WTC11 (cell line): ENCODE measurements at regions not wholly inside any gene's neighbourhood (a gene's known extent, or its start where the extent isn't known, plus 50 kb on each side); places are given as distances from the start of the nearest gene placed in this dataset.

Source experiments
- ATAC-seq: fragments of 200-7000 bp; cut with Tn5 transposase; 2 replicates; pipeline ENCODE4 v1.10.0; 2021; ENCODE audit warnings: mild to moderate bottlenecking, moderate library complexity
- CTCF ChIA-PET: fragments of 300-600 bp; sonication (Branson Sonifier 250); formaldehyde crosslinking; loops from one replicate; lab custom pipeline; 2021; ENCODE audit warnings: antibody characterized with exemption; lab: Charles Lee
- POLR2A ChIA-PET: fragments of 350-600 bp; sonication (Branson Sonifier 250); formaldehyde crosslinking; loops from one replicate; lab custom pipeline; 2021; ENCODE audit warnings: antibody characterized with exemption; lab: Charles Lee
- DNase-seq: peaks from one replicate; pipeline ENCODE4 v3.0.0; 2021; ENCODE audit warnings: low spot score
- H3K27ac Mint-ChIP-seq: 2 replicates; pipeline ENCODE4 v1.8.0; 2021; ENCODE audit warnings: mixed read lengths
- H3K27me3 Mint-ChIP-seq: 2 replicates; pipeline ENCODE4 v1.8.0; 2021; ENCODE audit warnings: low read depth, mild to moderate bottlenecking, moderate library complexity, mixed read lengths
- H3K36me3 Mint-ChIP-seq: 2 replicates; pipeline ENCODE4 v1.8.0; 2021; ENCODE audit warnings: mixed read lengths
- H3K4me1 Mint-ChIP-seq: 2 replicates; pipeline ENCODE4 v1.8.0; 2022; ENCODE audit warnings: mixed read lengths
- H3K4me3 Mint-ChIP-seq: 2 replicates; pipeline ENCODE4 v1.8.0; 2021; ENCODE audit warnings: mild to moderate bottlenecking, moderate library complexity, mixed read lengths
- H3K9me3 Mint-ChIP-seq: 2 replicates; pipeline ENCODE4 v1.8.0; 2021; ENCODE audit warnings: mixed read lengths
- ARID4B ChIP-seq: sonication (generic); formaldehyde crosslinking; IDR thresholded peaks from 2 replicates; pipeline ENCODE4 v1.8.0; 2023; ENCODE audit warnings: missing genetic modification reagents, mild to moderate bottlenecking, borderline replicate concordance
- CREM ChIP-seq: sonication (generic); formaldehyde crosslinking; IDR thresholded peaks from 2 replicates; pipeline ENCODE4 v1.8.1; 2022; ENCODE audit warnings: mild to moderate bottlenecking, missing genetic modification reagents, moderate library complexity
- ELF4 ChIP-seq: sonication (generic); formaldehyde crosslinking; IDR thresholded peaks from 2 replicates; pipeline ENCODE4 v1.8.1; 2022; ENCODE audit warnings: low read depth, mild to moderate bottlenecking, moderate library complexity, missing genetic modification reagents
- FOXJ3 ChIP-seq: sonication (generic); formaldehyde crosslinking; IDR thresholded peaks from 2 replicates; pipeline ENCODE4 v1.9.0; 2021; ENCODE audit warnings: missing genetic modification reagents, mild to moderate bottlenecking, borderline replicate concordance
- HMGA2 ChIP-seq: fragments of 250-450 bp; sonication (Bioruptor Pico); IDR thresholded peaks from 2 replicates; pipeline ENCODE4 v1.4.0; 2021; ENCODE audit warnings: mild to moderate bottlenecking, moderate library complexity
- JAZF1 ChIP-seq: fragments of 250-450 bp; sonication (Bioruptor Pico); IDR thresholded peaks from 2 replicates; pipeline ENCODE4 v1.9.0; 2021; ENCODE audit warnings: moderate library complexity, mild to moderate bottlenecking, inconsistent platforms
- NR3C1 ChIP-seq: sonication (generic); formaldehyde crosslinking; conservative IDR thresholded peaks from 2 replicates; pipeline ENCODE4 v1.8.1; 2023; ENCODE audit warnings: low read depth, mild to moderate bottlenecking, missing genetic modification reagents
- SP1 ChIP-seq: sonication (generic); formaldehyde crosslinking; conservative IDR thresholded peaks from 2 replicates; pipeline ENCODE4 v1.8.1; 2022; ENCODE audit warnings: missing genetic modification reagents
- ZNF121 ChIP-seq: sonication (generic); formaldehyde crosslinking; IDR thresholded peaks from 2 replicates; pipeline ENCODE4 v1.8.0; 2023; ENCODE audit warnings: missing genetic modification reagents
- ZNF317 ChIP-seq: sonication (generic); formaldehyde crosslinking; IDR thresholded peaks from 2 replicates; pipeline ENCODE4 v1.8.1; 2023; ENCODE audit warnings: low read depth, mild to moderate bottlenecking, moderate library complexity, missing genetic modification reagents, borderline replicate concordance
- ZNF396 ChIP-seq: fragments of 250-450 bp; sonication (Bioruptor Pico); IDR thresholded peaks from 2 replicates; pipeline ENCODE4 v1.8.0; 2021; ENCODE audit warnings: mild to moderate bottlenecking, moderate library complexity, borderline replicate concordance
- TF ChIP-seq, protein P1 (sequence below): fragments of 250-450 bp; sonication (Bioruptor Pico); IDR thresholded peaks from 2 replicates; pipeline ENCODE4 v1.9.0; 2021; ENCODE audit warnings: moderate library complexity, mild to moderate bottlenecking, inconsistent platforms, borderline replicate concordance
- TF ChIP-seq, protein P2 (sequence below): sonication (generic); formaldehyde crosslinking; IDR thresholded peaks from 2 replicates; pipeline ENCODE4 v1.8.0; 2022; ENCODE audit warnings: missing genetic modification reagents
- TF ChIP-seq, protein P3 (sequence below): sonication (generic); formaldehyde crosslinking; IDR thresholded peaks from 2 replicates; pipeline ENCODE4 v1.8.1; 2023; ENCODE audit warnings: mild to moderate bottlenecking, moderate library complexity, missing genetic modification reagents
- TF ChIP-seq, protein P4 (sequence below): sonication (generic); formaldehyde crosslinking; IDR thresholded peaks from 2 replicates; pipeline ENCODE4 v1.8.1; 2023; ENCODE audit warnings: mild to moderate bottlenecking, missing genetic modification reagents
- TF ChIP-seq, protein P5 (sequence below): sonication (generic); formaldehyde crosslinking; conservative IDR thresholded peaks from 2 replicates; pipeline ENCODE4 v1.8.1; 2022; ENCODE audit warnings: mild to moderate bottlenecking, missing genetic modification reagents

GRCh38 chr10:44030132-44030531, 354.8 kb downstream of the CXCL12 start (continued):
- TF ChIP-seq JAZF1 = no peak

GRCh38 chr10:44028384-44029137, 356.3 kb downstream of the CXCL12 start:
- H3K4me3 Mint-ChIP-seq = no peak overlapping the region
- CTCF ChIA-PET = no interaction called here
- H3K27ac Mint-ChIP-seq = no peak overlapping the region
- POLR2A ChIA-PET = no interaction called here
- ATAC-seq = no peak
- no peak for DNase-seq
- no peaks in the 10 kb centered on the region for H3K36me3 Mint-ChIP-seq
- peaks cover 5% of the 10 kb centered on the region; the same call in 1 of the 2 replicates for H3K9me3 Mint-ChIP-seq
- TF ChIP-seq SP1 (CRISPR knock-in tag) = no peak
- TF ChIP-seq, protein P1, sequence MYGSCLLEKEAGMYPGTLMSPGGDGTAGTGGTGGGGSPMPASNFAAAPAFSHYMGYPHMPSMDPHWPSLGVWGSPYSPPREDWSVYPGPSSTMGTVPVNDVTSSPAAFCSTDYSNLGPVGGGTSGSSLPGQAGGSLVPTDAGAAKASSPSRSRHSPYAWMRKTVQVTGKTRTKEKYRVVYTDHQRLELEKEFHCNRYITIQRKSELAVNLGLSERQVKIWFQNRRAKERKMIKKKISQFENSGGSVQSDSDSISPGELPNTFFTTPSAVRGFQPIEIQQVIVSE = no peak
- peaks cover 3% of the 10 kb centered on the region; the same call in 1 of the 2 replicates for H3K27me3 Mint-ChIP-seq
- H3K4me1 Mint-ChIP-seq = peaks cover 7% of the 10 kb centered on the region

DNA sequence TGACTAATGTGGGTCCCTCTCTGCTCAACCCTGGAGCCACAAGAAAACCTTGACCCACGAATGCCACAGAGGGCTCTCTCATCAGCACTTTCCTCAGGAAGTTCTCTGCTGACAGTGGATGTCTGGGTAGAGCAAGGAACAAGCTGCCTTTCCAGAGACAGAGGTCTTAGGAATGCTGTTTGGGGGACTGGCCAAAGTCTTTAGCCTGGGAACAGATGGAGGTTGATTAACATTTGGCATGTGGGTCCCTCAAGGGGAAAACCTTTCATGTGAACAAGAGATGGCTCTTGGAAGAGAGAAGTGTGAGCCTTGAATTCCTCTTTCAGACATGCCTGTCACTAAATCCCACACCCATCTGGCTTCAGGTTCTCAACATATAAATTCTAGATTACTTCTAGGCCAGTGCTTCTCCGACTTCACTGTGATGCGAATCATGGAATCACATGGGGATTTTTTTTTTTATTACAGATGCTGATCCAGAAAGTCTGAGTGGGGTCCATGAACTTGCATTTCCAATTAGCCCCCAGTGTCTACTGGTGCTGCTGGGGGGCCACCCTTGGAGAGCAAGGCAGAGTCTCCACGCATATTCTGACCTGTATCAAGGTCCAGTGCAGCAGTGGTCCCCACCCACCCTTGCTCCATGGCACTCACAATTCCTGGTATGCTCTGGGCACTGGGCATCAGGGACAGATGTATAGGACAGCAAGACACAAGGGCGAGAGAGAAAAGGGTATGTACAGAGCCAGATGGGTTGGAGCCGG, 360.4 kb downstream of the CXCL12 start:
- H3K9me3 Mint-ChIP-seq = peaks cover 13% of the 10 kb centered on the region
- H3K27me3 Mint-ChIP-seq = peaks cover 3% of the 10 kb centered on the region; the same call in 1 of the 2 replicates
- H3K27ac Mint-ChIP-seq = no peak overlapping the region
- ChIA-PET POLR2A (no interaction called here), CTCF (no interaction called here)
- ATAC-seq = no peak
- no peak for DNase-seq
- H3K4me3 Mint-ChIP-seq = no peak overlapping the region
- TF ChIP-seq NR3C1 (CRISPR knock-in tag) (no peak), ZNF121 (CRISPR knock-in tag) (no peak), CREM (no peak), ELF4 (CRISPR knock-in tag) (no peak), ARID4B (CRISPR knock-in tag) (no peak), FOXJ3 (CRISPR knock-in tag) (no peak), ZNF396 (CRISPR knock-in tag) (no peak), HMGA2 (CRISPR knock-in tag) (no peak), ZNF317 (no peak)
- TF ChIP-seq, protein P2, sequence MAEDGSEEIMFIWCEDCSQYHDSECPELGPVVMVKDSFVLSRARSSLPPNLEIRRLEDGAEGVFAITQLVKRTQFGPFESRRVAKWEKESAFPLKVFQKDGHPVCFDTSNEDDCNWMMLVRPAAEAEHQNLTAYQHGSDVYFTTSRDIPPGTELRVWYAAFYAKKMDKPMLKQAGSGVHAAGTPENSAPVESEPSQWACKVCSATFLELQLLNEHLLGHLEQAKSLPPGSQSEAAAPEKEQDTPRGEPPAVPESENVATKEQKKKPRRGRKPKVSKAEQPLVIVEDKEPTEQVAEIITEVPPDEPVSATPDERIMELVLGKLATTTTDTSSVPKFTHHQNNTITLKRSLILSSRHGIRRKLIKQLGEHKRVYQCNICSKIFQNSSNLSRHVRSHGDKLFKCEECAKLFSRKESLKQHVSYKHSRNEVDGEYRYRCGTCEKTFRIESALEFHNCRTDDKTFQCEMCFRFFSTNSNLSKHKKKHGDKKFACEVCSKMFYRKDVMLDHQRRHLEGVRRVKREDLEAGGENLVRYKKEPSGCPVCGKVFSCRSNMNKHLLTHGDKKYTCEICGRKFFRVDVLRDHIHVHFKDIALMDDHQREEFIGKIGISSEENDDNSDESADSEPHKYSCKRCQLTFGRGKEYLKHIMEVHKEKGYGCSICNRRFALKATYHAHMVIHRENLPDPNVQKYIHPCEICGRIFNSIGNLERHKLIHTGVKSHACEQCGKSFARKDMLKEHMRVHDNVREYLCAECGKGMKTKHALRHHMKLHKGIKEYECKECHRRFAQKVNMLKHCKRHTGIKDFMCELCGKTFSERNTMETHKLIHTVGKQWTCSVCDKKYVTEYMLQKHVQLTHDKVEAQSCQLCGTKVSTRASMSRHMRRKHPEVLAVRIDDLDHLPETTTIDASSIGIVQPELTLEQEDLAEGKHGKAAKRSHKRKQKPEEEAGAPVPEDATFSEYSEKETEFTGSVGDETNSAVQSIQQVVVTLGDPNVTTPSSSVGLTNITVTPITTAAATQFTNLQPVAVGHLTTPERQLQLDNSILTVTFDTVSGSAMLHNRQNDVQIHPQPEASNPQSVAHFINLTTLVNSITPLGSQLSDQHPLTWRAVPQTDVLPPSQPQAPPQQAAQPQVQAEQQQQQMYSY (CRISPR knock-in tag) = no peak
- TF ChIP-seq, protein P3, sequence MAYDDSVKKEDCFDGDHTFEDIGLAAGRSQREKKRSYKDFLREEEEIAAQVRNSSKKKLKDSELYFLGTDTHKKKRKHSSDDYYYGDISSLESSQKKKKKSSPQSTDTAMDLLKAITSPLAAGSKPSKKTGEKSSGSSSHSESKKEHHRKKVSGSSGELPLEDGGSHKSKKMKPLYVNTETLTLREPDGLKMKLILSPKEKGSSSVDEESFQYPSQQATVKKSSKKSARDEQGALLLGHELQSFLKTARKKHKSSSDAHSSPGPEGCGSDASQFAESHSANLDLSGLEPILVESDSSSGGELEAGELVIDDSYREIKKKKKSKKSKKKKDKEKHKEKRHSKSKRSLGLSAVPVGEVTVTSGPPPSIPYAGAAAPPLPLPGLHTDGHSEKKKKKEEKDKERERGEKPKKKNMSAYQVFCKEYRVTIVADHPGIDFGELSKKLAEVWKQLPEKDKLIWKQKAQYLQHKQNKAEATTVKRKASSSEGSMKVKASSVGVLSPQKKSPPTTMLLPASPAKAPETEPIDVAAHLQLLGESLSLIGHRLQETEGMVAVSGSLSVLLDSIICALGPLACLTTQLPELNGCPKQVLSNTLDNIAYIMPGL = no peak
- TF ChIP-seq, protein P4, sequence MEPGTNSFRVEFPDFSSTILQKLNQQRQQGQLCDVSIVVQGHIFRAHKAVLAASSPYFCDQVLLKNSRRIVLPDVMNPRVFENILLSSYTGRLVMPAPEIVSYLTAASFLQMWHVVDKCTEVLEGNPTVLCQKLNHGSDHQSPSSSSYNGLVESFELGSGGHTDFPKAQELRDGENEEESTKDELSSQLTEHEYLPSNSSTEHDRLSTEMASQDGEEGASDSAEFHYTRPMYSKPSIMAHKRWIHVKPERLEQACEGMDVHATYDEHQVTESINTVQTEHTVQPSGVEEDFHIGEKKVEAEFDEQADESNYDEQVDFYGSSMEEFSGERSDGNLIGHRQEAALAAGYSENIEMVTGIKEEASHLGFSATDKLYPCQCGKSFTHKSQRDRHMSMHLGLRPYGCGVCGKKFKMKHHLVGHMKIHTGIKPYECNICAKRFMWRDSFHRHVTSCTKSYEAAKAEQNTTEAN (CRISPR knock-in tag) = no peak
- TF ChIP-seq, protein P5, sequence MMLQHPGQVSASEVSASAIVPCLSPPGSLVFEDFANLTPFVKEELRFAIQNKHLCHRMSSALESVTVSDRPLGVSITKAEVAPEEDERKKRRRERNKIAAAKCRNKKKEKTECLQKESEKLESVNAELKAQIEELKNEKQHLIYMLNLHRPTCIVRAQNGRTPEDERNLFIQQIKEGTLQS = no peak
- no peaks in the 10 kb centered on the region for H3K36me3 Mint-ChIP-seq
- H3K4me1 Mint-ChIP-seq = peaks cover 15% of the 10 kb centered on the region
